Esophagus muscularis mucosa (tissue), 4 donors: ENCODE measurements at regions not wholly inside any gene's neighbourhood (a gene's known extent, or its start where the extent isn't known, plus 50 kb on each side); places are given as distances from the start of the nearest gene placed in this dataset.

Source experiments
- DNase-seq: peaks from one replicate; pipeline ENCODE4 v3.0.0-alpha.2; 2017; ENCODE audit errors: extremely low spot score
- H3K27ac ChIP-seq, 4 donors: fragments of 200-600 bp; sonication (generic); replicated peaks in 1 of 4; 1 replicate in 3 of 4; 2 replicates in 1 of 4; pipeline ENCODE4 v1.5.1; 2016 to 2019; ENCODE audit warnings: mild to moderate bottlenecking in 1 of 4
- H3K27me3 ChIP-seq, 4 donors: fragments of 200-600 bp; sonication (generic); one replicate each; pipeline versions ENCODE4 v1.5.1 to v1.6.0; 2016 to 2019
- H3K36me3 ChIP-seq, 4 donors: fragments of 200-600 bp; sonication (generic); one replicate each; pipeline ENCODE4 v1.5.1; 2016 to 2019
- H3K4me1 ChIP-seq, 4 donors: fragments of 200-600 bp; sonication (generic); one replicate each; pipeline ENCODE4 v1.5.1; 2016 to 2019
- H3K4me3 ChIP-seq, 4 donors: fragments of 200-600 bp; sonication (generic); 1 replicate in 2 of 4; 2 replicates in 2 of 4; pipeline ENCODE4 v1.5.1; 2016 to 2019; ENCODE audit warnings: mild to moderate bottlenecking in 4 of 4, moderate library complexity in 1 of 4
- H3K9me3 ChIP-seq, 4 donors: fragments of 200-600 bp; sonication (generic); 1 replicate in 3 of 4; 2 replicates in 1 of 4; pipeline ENCODE4 v1.5.1; 2016 to 2019
- EP300 ChIP-seq: sonication (generic); formaldehyde crosslinking; IDR thresholded peaks from one replicate; pipeline ENCODE4 v1.6.1; 2017; ENCODE audit warnings: antibody characterized with exemption
- POLR2A ChIP-seq: fragments of 450-650 bp; IDR thresholded peaks from one replicate; pipeline ENCODE4 v1.6.1; 2017; ENCODE audit warnings: antibody characterized with exemption, moderate library complexity, mild to moderate bottlenecking, low read depth
- POLR2AphosphoS5 ChIP-seq, 2 donors: sonication (generic); formaldehyde crosslinking; IDR thresholded peaks; one replicate each; pipeline ENCODE4 v1.6.1; 2017; ENCODE audit warnings: antibody characterized with exemption in 2 of 2
- WGBS: methylation state at CpG from one replicate; pipeline ENCODE4 v1.1.5; 2018; 5-methylcytosine and 5-hydroxymethylcytosine counted together
- intact Hi-C: fragments of 100-400 bp; cut with DNase I; formaldehyde crosslinking; loops from one replicate; pipeline ENCODE4 v1.15.1; 2023
- TF ChIP-seq, protein P1 (sequence below), 3 experiments: fragments of 200-600 bp in 2 of 3; fragments of 450-650 bp in 1 of 3; sonication (generic) in 2 of 3; IDR thresholded peaks; one replicate each; pipeline ENCODE4 v1.5.1; 2017 to 2019; ENCODE audit warnings: antibody characterized with exemption in 3 of 3, mild to moderate bottlenecking in 2 of 3, moderate library complexity in 1 of 3

DNA sequence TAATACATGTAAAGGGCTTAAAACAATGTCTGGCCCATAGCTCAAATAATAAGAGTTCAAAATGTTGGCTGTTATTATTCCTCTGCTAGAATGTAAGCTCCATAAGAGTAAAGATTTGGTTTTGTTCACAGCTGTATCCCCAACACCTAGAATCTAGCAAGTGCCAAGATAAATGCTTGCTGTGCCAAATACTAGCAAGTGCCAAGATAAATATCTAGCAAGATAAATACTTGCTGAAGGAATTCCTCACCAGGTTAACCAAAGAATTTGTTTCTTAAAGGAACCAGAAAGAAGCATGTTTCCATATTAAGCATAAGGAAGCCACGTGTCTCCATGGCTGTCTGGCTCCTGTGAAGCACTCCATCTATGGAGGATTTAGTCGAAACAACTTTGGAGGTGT lies 235.2 kb upstream of the SP4 start:
- TF ChIP-seq, protein P1, sequence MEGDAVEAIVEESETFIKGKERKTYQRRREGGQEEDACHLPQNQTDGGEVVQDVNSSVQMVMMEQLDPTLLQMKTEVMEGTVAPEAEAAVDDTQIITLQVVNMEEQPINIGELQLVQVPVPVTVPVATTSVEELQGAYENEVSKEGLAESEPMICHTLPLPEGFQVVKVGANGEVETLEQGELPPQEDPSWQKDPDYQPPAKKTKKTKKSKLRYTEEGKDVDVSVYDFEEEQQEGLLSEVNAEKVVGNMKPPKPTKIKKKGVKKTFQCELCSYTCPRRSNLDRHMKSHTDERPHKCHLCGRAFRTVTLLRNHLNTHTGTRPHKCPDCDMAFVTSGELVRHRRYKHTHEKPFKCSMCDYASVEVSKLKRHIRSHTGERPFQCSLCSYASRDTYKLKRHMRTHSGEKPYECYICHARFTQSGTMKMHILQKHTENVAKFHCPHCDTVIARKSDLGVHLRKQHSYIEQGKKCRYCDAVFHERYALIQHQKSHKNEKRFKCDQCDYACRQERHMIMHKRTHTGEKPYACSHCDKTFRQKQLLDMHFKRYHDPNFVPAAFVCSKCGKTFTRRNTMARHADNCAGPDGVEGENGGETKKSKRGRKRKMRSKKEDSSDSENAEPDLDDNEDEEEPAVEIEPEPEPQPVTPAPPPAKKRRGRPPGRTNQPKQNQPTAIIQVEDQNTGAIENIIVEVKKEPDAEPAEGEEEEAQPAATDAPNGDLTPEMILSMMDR (IDR thresholded peaks at IDR 0.05) = no peak
- TF ChIP-seq EP300 (no peak), POLR2AphosphoS5 (IDR thresholded peaks at IDR 0.05) (no peak)
- no peak for DNase-seq
- H3K36me3 ChIP-seq = no peaks in the 10 kb centered on the region
- no peak overlapping the region for H3K27ac ChIP-seq
- 37% methylated on average over 2 of the region's 2 CpGs for WGBS
- H3K4me1 ChIP-seq = peaks cover 0 to 15% (median 5%) of the 10 kb centered on the region in 4 donors
- intact Hi-C loops = no loop called here
- H3K27me3 ChIP-seq = no peaks in the 10 kb centered on the region
- no peaks in the 10 kb centered on the region for H3K9me3 ChIP-seq
- H3K4me3 ChIP-seq = no peak overlapping the region

DNA sequence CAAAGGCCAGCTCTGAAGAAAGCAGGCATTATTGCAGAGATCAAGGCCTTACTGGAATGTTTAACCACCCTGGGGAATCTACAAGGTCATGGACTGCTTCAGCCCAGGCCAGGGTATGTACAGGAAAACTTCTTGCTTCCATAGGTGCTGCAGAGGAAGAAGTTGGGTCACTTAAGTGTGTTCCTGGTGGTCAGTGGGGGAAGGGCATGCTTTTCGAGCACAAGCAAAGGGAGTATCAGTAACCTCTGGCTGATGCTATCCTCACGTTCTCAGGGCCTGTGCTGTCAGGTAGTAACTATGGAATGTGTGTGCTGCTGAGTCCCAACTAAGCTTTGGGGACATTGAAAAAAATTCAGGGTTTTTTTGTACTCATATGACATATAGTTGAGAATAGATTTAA lies 234.0 kb upstream of the SP4 start:
- Histone ChIP-seq H3K9me3 (no peaks in the 10 kb centered on the region), H3K36me3 (no peaks in the 10 kb centered on the region), H3K27ac (no peak overlapping the region), H3K4me1 (peaks cover 0 to 15% (median 5%) of the 10 kb centered on the region in 4 donors), H3K27me3 (no peaks in the 10 kb centered on the region), H3K4me3 (no peak overlapping the region)
- intact Hi-C loops = no loop called here
- TF ChIP-seq POLR2AphosphoS5 (IDR thresholded peaks at IDR 0.05) (no peak), POLR2A (no peak), EP300 (no peak)
- TF ChIP-seq, protein P1 (IDR thresholded peaks at IDR 0.05) = no peak
- DNase-seq = no peak
- WGBS = 72% methylated on average over 2 of the region's 2 CpGs

DNA sequence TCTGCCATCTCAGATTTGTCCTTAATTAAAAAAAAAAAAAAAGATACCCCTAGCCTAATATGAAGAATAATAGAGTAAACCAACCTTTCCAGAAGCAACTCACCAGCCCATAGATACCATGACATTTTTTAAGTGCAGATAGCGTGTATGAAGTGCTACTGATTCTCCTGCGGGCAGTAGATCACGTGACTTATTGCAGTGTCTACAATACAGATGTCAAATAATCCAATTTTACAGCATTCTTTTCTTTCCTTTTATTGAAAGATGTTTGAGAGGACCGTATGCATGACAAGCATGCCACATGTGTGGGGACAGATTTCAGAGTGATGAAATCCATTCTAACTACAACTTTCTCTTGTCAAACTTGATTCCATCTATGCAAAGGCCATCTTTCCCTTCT lies 232.9 kb upstream of the SP4 start:
- Histone ChIP-seq H3K27me3 (no peaks in the 10 kb centered on the region), H3K4me3 (no peak overlapping the region), H3K36me3 (no peaks in the 10 kb centered on the region), H3K27ac (no peak overlapping the region), H3K4me1 (peaks cover 0 to 15% (median 5%) of the 10 kb centered on the region in 4 donors), H3K9me3 (no peaks in the 10 kb centered on the region)
- intact Hi-C loops = no loop called here
- 88% methylated on average over 4 of the region's 4 CpGs for WGBS
- TF ChIP-seq POLR2A (no peak), EP300 (no peak), POLR2AphosphoS5 (IDR thresholded peaks at IDR 0.05) (no peak)
- TF ChIP-seq, protein P1 (IDR thresholded peaks at IDR 0.05) = no peak
- no peak for DNase-seq

DNA sequence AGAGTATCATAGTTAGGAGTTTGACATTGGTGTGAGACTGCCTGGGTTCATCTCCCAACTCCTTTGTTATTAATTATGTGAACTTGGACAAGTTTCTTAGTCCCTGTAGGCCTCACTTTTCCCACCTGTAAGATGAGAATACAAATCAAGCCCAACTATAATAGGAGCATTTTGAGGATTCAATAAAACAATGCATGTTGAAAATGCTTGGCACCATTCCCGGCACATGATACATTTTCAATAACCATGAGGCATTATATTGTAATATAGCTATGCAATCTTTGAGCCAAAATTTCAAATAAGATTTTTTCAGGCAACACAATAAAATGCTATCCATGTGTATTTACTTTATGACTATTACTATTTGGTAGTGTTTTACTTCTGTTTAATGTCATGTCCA lies 229.0 kb upstream of the SP4 start:
- Histone ChIP-seq H3K4me1 (no peaks in the 10 kb centered on the region), H3K9me3 (no peaks in the 10 kb centered on the region), H3K27me3 (no peaks in the 10 kb centered on the region), H3K27ac (no peak overlapping the region), H3K4me3 (no peak overlapping the region), H3K36me3 (no peaks in the 10 kb centered on the region)
- DNase-seq = no peak
- TF ChIP-seq EP300 (no peak), POLR2AphosphoS5 (IDR thresholded peaks at IDR 0.05) (no peak), POLR2A (no peak)
- TF ChIP-seq, protein P1 (IDR thresholded peaks at IDR 0.05) = no peak
- intact Hi-C loops = no loop called here
- WGBS = 68% methylated on average over 1 of the region's 1 CpG

DNA sequence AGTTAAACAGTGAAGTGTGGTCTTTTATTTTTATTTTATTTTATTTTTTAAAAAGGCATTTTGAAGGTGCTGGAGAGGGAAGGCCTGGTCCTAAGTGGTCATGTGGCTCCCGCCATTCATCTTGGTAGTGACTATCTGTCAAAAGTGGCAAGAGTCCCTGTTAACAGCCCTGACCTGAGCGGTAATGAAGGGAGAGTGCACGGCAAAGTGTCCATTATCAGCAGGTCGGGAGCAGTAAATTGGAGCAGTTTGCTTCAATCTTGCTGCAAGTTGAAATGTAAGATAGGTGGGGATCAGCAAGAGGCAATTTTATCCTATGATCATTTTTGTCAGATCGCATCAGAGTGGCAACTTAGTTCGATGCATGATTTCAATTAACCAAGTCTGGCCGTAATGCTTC lies 227.4 kb upstream of the SP4 start:
- DNase-seq = no peak
- H3K27me3 ChIP-seq = no peaks in the 10 kb centered on the region
- H3K4me3 ChIP-seq = no peak overlapping the region
- no peaks in the 10 kb centered on the region for H3K36me3 ChIP-seq
- H3K9me3 ChIP-seq = no peaks in the 10 kb centered on the region
- TF ChIP-seq POLR2A (no peak), POLR2AphosphoS5 (IDR thresholded peaks at IDR 0.05) (no peak), EP300 (no peak)
- TF ChIP-seq, protein P1 (IDR thresholded peaks at IDR 0.05) = no peak
- H3K4me1 ChIP-seq = no peaks in the 10 kb centered on the region
- no peak overlapping the region for H3K27ac ChIP-seq
- intact Hi-C loops = no loop called here
- 81% methylated on average over 7 of the region's 7 CpGs for WGBS
